ENCODE measurements at regions not wholly inside any gene's neighbourhood (a gene's known extent, or its start where the extent isn't known, plus 50 kb on each side); places are given as distances from the start of the nearest gene placed in this dataset.

GRCh38 chr3:124116906-124117305 is 125.0 kb upstream of the ROPN1 start:
- peaks cover 33% of the 10 kb centered on the region for H3K4me1 ChIP-seq (ENCODE audit: control insufficient read depth, extremely low read depth, insufficient read depth, low read length)
- H3K79me2 ChIP-seq (ENCODE audit: control insufficient read depth, insufficient read depth, low read length), result no peaks in the 10 kb centered on the region
- DNase-seq (ENCODE audit: low read depth in 2 of 2), result no peak
- no peaks in the 10 kb centered on the region for H3K9me3 ChIP-seq (ENCODE audit: control insufficient read depth, insufficient read depth, low read depth, low read length)
- no peak overlapping the region for H3K4me2 ChIP-seq (ENCODE audit: extremely low read depth, insufficient read depth, low read length)
- H3K27ac ChIP-seq (ENCODE audit: insufficient read depth, low read length), result no peak overlapping the region
- no peak overlapping the region for H3K9ac ChIP-seq (ENCODE audit: insufficient read depth, low read length)
- no peak overlapping the region for H2AFZ ChIP-seq (ENCODE audit: low read length)
- no peaks in the 10 kb centered on the region for H3K27me3 ChIP-seq (ENCODE audit: control insufficient read depth, insufficient read depth, low read length)
- H3K36me3 ChIP-seq (ENCODE audit: control insufficient read depth, insufficient read depth, low read length), result no peaks in the 10 kb centered on the region
- no peak overlapping the region for H3K4me3 ChIP-seq (replicated peaks in 1 of 4; ENCODE audit: control extremely low read depth in 1 of 4, insufficient read depth in 1 of 4, low read depth in 3 of 4, low read length in 4 of 4)
- no peaks in the 10 kb centered on the region for H4K20me1 ChIP-seq (ENCODE audit: control insufficient read depth, extremely low read depth, insufficient read depth, low read length)
- TF ChIP-seq EZH2 (IDR thresholded peaks at IDR 0.05; ENCODE audit: low read length, missing control alignments) (no peak), CTCF (conservative IDR thresholded peaks at IDR 0.05 in 1 of 2, IDR thresholded peaks at IDR 0.05 in 1 of 2; ENCODE audit: low read depth in 1 of 2, low read length in 2 of 2) (no peak)

DNA sequence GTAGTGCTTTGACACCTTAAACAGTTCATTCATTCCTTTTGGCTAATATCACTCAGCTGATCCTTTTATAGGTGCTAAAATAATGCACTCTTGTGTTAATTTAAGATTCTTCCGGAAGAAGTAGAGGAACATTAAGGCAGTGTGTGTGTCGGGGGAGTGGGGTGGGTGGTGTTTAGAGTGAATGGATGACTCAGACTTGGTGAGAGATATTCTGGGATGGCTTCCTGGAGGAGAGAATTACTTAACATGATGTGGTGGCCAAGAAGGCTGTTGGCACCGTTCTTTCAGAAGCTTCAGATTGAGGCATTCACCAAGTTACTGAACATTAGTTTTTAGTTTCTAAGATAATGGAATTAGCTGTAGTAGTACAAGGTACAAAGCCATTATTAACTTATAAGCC is 125.6 kb upstream of the ROPN1 start:
- Histone ChIP-seq H3K27ac (ENCODE audit: insufficient read depth, low read length) (no peak overlapping the region), H2AFZ (ENCODE audit: low read length) (no peak overlapping the region), H3K4me1 (ENCODE audit: control insufficient read depth, extremely low read depth, insufficient read depth, low read length) (peaks cover 33% of the 10 kb centered on the region), H3K9me3 (ENCODE audit: control insufficient read depth, insufficient read depth, low read depth, low read length) (no peaks in the 10 kb centered on the region), H4K20me1 (ENCODE audit: control insufficient read depth, extremely low read depth, insufficient read depth, low read length) (no peaks in the 10 kb centered on the region), H3K9ac (ENCODE audit: insufficient read depth, low read length) (no peak overlapping the region), H3K36me3 (ENCODE audit: control insufficient read depth, insufficient read depth, low read length) (no peaks in the 10 kb centered on the region), H3K4me2 (ENCODE audit: extremely low read depth, insufficient read depth, low read length) (no peak overlapping the region), H3K27me3 (ENCODE audit: control insufficient read depth, insufficient read depth, low read length) (no peaks in the 10 kb centered on the region), H3K79me2 (ENCODE audit: control insufficient read depth, insufficient read depth, low read length) (no peaks in the 10 kb centered on the region), H3K4me3 (replicated peaks in 1 of 4; ENCODE audit: control extremely low read depth in 1 of 4, insufficient read depth in 1 of 4, low read depth in 3 of 4, low read length in 4 of 4) (no peak overlapping the region)
- TF ChIP-seq CTCF (conservative IDR thresholded peaks at IDR 0.05 in 1 of 2, IDR thresholded peaks at IDR 0.05 in 1 of 2; ENCODE audit: low read depth in 1 of 2, low read length in 2 of 2), result no peak
- no peak for TF ChIP-seq EZH2 (IDR thresholded peaks at IDR 0.05; ENCODE audit: low read length, missing control alignments)
- peak; percentile 76 to 87 for DNase-seq (ENCODE audit: low read depth in 2 of 2)

GRCh38 chr3:124118397-124118796 is 126.5 kb upstream of the ROPN1 start:
- Histone ChIP-seq H3K9ac (ENCODE audit: insufficient read depth, low read length) (no peak overlapping the region), H4K20me1 (ENCODE audit: control insufficient read depth, extremely low read depth, insufficient read depth, low read length) (no peaks in the 10 kb centered on the region), H3K36me3 (ENCODE audit: control insufficient read depth, insufficient read depth, low read length) (no peaks in the 10 kb centered on the region), H3K27me3 (ENCODE audit: control insufficient read depth, insufficient read depth, low read length) (no peaks in the 10 kb centered on the region), H3K27ac (ENCODE audit: insufficient read depth, low read length) (no peak overlapping the region), H3K4me1 (ENCODE audit: control insufficient read depth, extremely low read depth, insufficient read depth, low read length) (peaks cover 33% of the 10 kb centered on the region), H3K79me2 (ENCODE audit: control insufficient read depth, insufficient read depth, low read length) (no peaks in the 10 kb centered on the region), H3K9me3 (ENCODE audit: control insufficient read depth, insufficient read depth, low read depth, low read length) (no peaks in the 10 kb centered on the region), H2AFZ (ENCODE audit: low read length) (no peak overlapping the region), H3K4me2 (ENCODE audit: extremely low read depth, insufficient read depth, low read length) (peak overlapping the region; percentile 42), H3K4me3 (replicated peaks in 1 of 4; ENCODE audit: control extremely low read depth in 1 of 4, insufficient read depth in 1 of 4, low read depth in 3 of 4, low read length in 4 of 4) (no peak overlapping the region)
- peak; percentile 27 to 57 for DNase-seq (ENCODE audit: low read depth in 2 of 2)
- TF ChIP-seq CTCF (conservative IDR thresholded peaks at IDR 0.05 in 1 of 2, IDR thresholded peaks at IDR 0.05 in 1 of 2; ENCODE audit: low read depth in 1 of 2, low read length in 2 of 2), result no peak
- no peak for TF ChIP-seq EZH2 (IDR thresholded peaks at IDR 0.05; ENCODE audit: low read length, missing control alignments)

Measured in fibroblast of lung (primary cell).